ENCODE measurements at regions not wholly inside any gene's neighbourhood (a gene's known extent, or its start where the extent isn't known, plus 50 kb on each side); places are given as distances from the start of the nearest gene placed in this dataset.

DNA sequence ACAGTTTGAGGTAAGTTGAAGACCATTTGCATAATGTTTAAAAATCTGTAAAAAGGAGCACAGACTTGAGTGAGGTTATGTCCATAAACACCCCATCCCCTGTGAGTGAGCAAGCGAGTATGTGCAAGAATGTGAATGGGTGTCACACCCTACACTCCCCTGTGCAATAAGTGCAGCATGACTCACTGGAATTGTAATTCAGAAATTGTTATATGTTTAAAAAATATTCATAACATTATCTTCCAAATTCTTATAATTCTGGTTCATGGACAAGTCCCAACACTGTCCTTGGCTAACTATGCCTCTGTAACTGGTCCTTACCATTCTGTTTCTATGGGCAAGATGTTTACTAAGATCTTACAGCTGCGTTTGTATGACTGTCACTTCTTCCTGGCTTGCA, 207.8 kb upstream of the FAR2 start:
- DNase-seq = no peak

DNA sequence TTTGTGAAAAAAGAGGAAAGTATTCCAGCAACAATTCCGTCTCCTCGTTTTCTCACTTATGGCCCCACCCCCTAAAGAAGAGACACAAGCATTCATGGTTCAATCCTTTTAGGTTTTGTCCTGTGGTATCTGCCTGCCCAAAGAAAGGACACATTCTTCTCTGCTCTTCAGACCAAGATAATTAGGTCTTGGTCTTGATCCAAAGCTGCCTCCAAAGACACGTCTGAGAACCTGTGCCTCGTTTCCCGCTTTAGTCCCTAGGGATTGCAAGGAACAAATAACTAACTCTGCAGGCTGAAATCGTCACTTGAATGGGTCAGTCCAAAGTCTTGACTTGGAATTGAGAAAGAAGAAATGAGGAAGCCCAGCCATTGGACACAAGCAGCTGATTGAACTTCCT, 202.7 kb upstream of the FAR2 start:
- no peak for DNase-seq

DNA sequence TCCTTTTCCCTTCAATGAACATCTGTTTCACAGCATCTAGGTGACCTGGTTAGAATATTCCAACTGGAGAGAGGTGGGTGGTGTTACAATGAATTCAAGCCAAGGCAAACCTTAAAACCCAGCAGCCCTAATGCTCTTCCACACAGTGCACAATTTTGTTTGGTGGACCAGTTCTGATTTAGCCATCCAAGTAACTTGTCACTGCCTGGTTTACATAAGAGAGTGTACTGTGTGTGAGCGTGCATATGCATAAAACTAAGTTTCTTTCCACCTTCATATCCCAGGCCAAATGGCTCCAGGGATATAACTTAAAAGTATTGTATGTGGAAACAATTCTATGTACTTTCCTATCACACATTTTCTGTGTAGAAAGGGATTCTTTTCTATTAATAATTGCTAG, 200.4 kb upstream of the FAR2 start:
- no peak for DNase-seq

DNA sequence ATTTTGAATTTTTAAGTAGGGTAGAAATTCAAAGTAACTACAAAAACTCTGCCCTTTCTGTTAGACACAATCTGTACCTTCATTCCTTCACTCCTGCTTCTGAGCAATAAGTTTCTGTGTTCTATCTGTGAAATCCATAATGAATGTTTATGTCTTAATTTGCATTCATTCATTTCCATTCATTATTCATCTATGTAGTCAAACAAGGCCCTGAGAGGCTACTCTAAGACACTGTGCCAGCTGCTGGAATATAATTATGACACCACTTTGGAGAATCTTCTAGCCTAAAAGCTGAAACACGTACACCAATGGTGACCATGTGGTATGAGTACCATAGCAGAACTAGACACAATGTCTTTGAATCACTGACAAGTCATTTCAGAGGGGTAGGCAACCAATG, 199.9 kb upstream of the FAR2 start:
- DNase-seq = no peak

DNA sequence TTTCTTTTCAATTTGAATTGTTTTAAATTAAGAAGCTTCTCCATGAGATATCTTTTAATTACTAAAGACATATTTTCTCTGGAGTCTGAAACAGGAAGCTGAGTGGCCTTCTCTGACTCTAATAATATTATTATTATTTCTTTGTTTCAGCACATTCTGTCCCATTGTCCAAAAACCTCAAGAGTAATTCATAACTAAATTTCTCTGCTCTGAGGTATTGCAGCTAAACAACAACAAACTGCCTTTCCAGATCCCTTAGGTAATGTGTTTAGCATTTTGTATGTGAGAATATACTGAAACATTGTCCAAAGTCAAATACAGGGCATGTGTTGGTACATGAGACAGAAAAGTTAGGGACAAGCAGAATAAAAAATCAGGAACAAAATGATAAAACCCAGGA, 199.0 kb upstream of the FAR2 start:
- no peak for DNase-seq

DNA sequence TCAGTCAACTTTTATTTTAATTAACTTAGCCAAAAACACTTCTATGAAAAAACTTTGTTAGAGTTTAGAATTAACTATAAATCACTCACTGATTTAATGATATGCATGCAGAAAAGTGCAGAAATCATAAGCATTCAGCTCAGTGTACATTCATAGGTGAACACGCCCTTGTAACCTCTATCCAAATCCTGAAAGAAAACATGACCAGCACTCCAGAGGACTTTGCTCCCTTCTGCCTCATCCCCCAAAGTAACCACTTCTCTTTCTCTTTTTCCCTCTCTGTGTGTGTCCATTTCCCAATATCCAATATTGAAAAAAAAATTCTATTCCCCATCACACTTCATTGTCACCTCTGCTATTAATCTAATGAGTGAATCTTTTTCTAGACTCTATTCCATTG, 197.1 kb upstream of the FAR2 start:
- DNase-seq = no peak

DNA sequence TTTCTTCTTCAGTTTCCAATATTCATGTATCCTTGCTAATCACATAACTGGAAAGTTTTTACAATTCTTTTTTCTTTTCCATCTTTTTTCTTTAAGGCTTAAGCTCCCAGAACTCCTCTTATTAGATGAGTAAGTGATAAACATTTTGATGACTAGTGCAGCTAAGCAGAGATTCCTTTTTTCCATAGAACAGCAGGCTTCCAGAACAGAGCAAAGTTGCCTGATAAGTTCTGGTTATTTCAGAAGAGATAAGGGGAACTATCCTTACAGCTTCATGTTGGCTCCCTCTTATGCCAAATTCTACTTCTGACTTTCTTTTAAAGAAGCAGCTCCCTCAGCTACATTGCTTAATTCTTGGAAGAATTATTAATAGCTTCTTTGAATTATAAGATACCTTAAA, 194.7 kb upstream of the FAR2 start:
- DNase-seq = no peak

DNA sequence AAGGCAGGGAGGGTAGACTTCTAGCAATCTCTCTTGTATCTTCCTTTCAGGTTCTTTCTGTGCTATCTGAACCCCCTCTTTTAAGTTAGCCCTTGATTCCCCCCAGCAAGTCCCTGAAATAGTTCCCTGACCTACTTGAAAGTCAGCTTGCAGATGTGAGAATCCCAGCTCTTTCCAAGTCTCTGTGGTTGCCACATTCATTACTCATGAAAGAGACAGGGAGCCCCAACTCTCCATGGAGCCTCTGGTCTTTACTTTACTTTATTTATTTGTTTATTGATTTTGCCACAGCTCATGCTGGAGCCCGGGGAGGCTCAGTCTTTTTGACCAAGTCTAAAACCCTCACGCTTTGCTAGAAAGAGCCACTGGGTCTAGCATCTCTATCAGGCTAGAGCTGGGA, 193.6 kb upstream of the FAR2 start:
- DNase-seq = no peak

DNA sequence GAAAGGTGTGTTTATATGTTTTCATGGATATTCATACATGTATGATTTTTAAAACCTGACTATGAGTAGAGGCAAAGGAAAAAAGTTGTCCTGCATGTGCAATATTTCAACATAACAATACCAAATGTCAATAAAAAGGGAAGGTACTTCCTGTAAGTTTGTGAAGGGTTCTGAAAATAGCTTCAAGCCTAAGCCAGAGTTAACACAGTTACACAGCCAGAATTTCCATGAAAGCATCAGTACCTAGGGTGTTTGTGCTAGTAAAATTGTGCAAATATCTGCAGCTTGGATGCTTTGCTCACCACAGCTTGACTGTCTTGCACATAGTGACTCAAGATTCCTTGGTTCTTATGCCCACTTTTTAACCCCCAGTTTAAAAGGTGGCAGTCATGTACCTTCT, 193.1 kb upstream of the FAR2 start:
- no peak for DNase-seq

DNA sequence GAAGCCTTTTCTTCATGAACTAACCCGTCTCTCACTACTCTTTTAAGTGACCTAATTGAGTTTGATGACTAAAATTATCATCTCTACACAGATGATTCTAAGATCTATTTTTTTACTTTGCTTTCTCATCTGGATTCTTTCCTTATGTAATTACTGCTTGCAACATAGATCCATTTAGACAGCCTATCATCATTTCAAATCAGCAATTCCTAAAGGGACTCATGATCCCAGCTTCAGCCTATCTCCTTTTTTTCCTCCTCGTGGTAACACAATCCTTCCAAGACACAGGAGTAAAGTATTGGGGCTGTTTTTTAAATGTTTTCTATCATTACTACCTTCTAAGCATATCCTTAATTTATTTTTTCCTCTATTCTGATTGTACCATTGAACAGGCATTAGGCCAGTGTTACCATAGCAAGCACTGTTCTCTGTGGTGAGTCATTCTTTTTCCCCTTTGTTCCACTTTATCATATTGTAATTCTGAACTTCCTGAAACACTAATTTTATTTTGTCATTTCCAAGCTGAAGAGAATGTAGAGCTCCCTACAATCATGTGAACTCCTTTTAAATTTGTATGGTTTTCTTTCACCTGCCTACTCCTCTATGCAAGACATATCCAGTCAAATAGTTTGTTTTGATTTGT, 190.4 kb upstream of the FAR2 start:
- DNase-seq = no peak

DNA sequence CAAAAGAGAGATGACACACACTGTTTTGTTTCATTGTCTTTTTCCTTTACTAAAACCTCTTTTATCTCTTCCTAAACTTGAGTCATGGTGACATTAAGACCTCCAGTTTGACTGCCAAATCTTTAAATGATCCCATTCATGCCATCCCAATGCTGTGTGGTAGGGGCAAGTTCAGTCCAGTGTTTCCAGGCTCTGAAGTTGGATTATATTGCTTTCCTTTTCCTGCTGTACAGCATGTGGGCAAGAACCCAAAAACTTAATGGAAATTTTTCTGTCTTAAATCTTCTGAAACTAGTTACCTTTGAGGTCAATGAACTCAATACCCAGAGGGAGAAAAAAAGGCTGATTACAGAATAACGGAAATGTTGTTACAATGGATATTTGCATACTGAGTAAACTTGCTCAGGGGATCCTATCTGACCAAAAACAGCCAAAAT, 187.1 kb upstream of the FAR2 start:
- DNase-seq = no peak

DNA sequence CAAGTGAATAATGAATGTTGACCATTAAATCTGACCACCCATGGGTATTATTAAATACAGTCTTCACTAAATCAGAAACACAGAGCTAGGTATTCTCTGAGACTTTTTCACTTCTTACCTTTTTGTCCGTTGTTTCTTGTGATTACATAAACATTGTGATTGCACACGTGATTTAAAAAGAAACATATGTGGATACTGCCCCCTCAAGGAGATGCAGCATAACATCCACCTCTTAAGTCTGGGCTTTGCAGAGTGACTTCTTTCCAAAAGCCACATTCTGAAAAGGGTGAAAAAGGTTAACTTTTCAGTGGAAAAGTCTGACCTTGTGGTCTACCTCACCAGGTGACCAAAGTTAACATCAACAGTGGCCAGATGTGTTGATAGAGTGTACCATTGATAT, 185.5 kb upstream of the FAR2 start:
- no peak for DNase-seq

DNA sequence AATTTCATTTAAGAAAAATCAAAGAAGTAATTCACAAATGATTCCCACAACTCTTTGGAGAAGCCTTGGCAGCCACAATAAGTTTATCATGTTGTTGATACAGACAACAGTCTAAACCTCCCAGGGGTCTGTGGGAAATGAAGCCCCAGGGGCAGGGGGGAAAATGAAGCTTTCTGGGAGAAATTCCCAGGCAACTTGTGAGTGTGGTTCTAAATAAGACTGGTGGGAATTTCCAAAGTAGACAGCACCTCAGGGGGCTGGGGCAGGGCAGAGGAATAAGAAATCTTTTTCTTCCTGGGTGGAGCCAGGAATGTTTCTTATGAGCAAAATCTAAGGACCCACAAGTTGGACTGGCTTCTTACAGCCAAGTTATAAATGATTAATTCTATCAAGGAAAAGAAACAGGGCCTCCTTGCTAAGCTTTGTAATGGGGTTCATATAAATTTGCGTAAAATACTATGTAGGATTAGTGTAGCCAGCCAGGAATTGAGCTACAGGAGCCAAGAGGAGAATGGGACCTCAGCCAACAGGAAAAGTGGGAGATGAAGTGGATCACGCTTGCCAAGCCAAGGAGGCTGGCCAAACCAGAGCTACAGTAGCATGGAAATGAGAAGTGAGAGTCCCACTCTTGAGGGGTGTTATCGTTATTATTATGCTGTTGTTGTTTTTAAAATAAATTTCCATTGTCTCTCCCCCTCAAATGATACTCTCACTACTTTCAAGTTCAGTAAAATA, 182.9 kb upstream of the FAR2 start:
- no peak for DNase-seq

DNA sequence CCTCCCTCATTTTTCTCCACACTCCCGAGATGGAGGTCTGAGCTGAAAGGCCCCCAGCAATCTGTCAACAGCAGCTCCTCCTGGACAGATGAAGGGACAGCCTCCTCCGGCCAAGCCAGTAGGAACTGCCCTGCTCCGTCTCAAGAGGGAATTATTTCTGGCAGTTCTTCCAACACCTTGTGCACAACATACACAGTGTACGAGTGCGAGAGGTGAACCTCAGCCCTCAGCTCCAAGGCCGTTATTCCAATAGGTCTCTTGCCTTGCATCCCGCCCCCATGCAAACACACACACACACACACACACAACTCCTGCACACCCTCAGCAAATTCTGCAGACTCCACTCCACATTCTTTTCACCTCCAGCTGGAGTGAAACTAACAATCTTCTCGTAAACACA, 181.7 kb upstream of the FAR2 start:
- no peak for DNase-seq

DNA sequence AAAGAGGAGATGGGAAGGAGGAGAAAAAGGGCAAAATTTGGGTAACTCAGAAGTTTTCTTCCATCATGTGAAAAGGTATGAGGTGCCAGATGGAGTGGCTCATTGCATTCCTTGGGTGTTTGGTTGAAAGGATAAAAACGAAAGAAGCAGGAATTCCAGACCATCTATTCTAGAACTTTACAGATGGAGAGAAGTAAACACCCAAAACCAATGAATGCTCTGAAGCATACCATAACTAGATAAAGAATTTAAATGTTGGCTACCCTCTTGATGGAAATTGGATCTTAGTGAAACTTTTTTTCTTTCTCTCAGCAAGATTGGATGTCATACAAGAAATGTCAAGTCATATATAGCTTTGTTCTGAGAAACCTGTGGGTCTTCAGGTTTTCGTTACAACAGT, 175.6 kb upstream of the FAR2 start:
- no peak for DNase-seq

DNA sequence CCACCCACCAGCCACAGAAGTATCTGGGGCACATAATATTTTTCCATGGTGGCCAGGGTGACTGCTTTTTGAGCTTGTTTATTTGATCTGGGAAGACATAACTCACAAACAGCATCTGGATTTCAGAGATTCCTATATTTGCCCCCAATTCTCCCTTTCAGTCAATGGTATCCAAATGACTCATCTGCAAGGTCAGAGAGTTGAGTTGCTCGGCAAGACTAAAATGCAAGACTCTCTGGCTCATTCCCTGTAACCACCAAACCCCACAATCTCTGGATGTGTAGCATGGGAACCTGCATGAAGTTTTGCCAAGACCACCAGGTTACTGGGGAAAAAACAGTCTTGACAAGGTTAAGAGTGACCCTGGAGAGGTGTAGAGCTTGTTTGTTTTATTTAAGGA, 174.9 kb upstream of the FAR2 start:
- no peak for DNase-seq

DNA sequence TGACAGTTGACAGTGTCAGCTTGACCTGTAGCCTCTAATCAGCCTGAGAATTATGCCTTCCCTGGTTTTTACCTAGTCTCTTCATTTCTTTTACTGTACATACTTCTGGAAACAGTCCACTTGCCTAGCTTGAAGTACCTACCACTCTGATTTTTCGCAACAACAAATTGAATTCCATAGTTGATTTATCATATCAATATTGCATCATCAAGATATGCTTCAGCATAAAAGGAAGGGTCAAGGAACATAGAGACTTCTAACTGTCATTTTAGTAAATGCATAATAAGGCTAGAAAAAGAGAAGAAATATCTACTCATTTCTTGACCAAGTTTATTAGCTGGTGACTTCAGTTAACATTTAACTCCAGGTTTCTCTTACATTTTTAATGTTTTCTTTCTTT, 174.2 kb upstream of the FAR2 start:
- no peak for DNase-seq

DNA sequence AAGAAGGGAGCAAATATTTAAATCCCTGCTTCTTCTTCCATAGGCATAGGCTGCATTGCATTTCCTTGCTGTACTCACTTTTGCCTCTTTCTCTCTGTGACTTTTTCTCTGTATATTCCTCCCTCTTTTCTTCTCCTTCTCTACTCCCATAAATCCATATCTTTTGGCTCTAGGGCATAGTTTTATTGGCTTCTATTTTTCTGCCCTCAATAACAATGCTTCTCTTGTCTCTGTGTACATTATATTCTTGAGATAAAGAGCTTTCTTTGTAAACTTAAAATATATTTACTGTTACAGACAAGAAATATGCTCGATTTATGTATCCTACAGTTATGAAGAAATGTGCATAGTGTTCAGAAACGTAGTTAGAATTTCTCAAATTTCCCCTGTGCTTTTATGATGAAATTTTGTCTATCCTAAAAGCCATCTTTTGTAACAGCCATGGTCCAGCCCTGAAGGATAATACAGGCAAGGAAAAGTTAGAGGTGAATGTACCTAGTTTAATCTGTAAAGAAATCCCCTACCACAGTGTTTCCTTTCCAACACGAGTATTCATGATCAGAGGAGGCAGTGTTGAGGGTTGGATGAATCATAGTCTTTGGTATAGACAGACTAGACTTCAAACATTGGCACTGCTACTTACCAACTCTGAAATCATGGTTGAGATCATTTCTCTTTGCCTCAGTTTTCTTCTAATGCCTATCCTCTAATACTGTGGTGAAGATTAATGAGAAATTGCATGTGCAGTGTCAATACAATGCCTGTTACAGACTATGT, 173.3 kb upstream of the FAR2 start:
- DNase-seq = no peak

DNA sequence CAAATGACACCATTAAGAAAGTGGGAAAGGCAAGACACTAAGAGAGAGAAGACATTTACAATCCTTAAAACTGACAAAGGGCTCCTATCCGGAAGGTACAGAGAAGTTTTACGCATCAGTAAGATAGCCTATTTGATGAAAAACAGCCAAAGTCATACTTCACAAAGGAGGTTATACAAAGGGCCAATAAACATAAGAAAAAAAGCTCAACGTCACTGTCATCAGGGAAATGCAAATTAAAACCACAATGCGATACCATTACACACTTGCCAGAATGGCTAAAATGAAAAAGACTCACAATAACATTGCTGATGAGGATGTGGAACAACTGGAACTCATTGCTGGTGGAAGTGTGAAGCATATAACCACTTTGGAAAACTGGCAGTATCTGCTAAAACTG, 168.6 kb upstream of the FAR2 start:
- no peak for DNase-seq

DNA sequence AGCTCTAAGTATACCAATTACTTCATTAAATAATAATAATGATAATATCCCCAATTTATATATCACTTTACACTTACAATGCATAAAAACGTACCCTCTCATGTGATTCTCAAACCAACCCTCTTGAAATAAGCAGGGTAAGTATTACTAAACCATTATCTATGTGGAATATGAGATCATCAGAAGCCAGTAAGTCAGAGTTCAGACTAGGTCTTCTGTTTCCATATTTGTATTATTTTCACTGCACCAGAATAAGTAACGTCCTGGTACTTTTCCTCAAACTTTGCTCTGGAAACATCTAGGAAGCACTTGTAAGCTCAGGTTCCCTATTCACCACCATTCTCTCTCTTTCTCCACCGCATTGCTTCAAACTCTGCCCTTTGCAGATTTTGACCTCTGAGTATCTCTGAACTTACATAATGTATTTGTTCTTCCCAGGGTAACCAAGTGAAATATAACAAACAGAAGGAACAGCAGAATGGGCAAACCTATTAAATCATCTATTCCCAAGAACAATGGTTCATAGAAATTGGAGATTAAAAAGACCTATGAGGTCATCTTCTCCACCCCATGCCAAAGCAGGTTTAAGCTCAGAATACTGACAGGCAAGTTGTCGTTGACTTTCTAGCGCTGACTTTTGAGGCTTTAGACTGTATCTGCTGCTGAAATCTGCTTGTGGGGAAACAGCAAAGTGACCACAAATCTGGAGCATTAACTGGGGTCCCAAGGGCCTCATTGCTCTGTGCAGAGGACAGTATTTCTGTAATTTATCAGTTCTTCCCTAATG, 161.3 kb upstream of the FAR2 start:
- no peak for DNase-seq

DNA sequence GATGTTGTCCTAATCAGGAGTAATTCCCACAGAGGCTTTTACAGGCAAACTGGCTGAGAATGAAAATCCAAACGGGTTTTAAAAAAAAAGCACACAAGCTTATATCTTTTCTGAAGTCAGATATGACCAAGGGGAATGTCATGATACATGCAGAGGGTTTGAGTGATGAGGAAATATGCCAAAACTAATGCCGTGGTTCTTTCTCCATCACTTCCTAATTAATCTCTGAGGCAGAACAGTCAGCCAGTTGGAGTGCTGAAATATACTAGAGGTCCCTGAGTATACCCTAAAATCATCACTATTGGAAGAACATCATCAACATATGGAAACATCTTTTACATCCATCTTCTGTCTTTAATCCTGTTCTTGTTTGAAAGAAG, 160.8 kb upstream of the FAR2 start:
- no peak for DNase-seq

DNA sequence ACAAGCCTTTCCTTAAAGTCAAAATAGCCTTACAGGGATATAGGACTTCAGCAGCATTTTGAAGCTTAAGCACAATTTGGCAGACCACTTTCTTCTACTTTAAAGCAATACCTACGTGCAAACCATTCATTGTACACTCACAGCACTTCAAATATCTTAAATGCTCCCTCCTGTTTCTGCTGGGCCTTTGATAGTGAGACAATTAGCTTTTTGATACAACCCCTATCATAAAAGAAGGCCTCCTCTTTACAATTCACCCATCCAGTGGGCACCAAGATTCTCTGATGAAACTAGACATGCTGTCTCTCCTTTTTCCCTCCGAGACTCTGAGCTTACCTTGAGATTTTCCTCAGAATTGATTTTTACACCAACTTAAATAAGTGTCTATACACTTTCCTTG, 157.5 kb upstream of the FAR2 start:
- DNase-seq = no peak

DNA sequence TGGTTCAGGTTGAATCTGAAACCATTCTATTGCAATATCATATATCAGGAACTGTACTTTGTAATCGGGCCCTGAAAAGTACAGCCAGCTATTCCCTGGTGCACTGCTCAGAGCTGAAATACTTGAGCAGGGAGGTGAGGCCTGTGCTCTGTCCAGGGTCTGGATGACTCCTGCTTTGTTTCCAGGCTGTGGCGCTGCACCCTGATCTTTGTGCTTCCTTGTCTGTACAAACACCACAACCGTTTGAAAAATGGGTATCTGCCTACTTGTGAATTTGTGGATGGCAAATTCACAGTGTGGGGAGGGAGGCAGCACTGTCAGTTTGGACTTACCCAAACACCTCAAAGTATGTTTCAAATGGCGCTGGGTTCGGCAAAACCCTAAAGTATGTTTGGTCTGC, 155.4 kb upstream of the FAR2 start:
- no peak for DNase-seq

All from SIG-M5 (cell line).